IPS-NIHi11 (cell line): ENCODE measurements at regions not wholly inside any gene's neighbourhood (a gene's known extent, or its start where the extent isn't known, plus 50 kb on each side); places are given as distances from the start of the nearest gene placed in this dataset.
A peak's percentile ranks its signal among the peaks of the same experiment; 100 is the strongest.

ENCODE experiments used
- DNase-seq: peaks from one replicate; pipeline ENCODE4 v3.0.0; 2012; ENCODE audit warnings: mixed read lengths, low spot score

- DNase-seq = no peak
Measured at GRCh38 chrX:39602195-39602594, 495.6 kb downstream of the BCOR start.

- DNase-seq = no peak
Measured at GRCh38 chrX:39603230-39603629, 494.5 kb downstream of the BCOR start.

GRCh38 chrX:39605183-39605582 lies 492.6 kb downstream of the BCOR start:
- no peak for DNase-seq

GRCh38 chrX:39605866-39606265 lies 491.9 kb downstream of the BCOR start:
- DNase-seq = no peak

- DNase-seq = no peak
Measured at GRCh38 chrX:39609941-39610340, 487.8 kb downstream of the BCOR start.

- no peak for DNase-seq
Measured at GRCh38 chrX:39611468-39611867, 486.3 kb downstream of the BCOR start.

GRCh38 chrX:39613482-39613995 lies 484.2 kb downstream of the BCOR start:
- peak; percentile 65 for DNase-seq

- DNase-seq = peak; percentile 29
Measured at GRCh38 chrX:39613997-39614679, 483.6 kb downstream of the BCOR start.

- no peak for DNase-seq
Measured at GRCh38 chrX:39614680-39614998, 483.1 kb downstream of the BCOR start.

GRCh38 chrX:39616098-39616729 lies 481.5 kb downstream of the BCOR start:
- no peak for DNase-seq

GRCh38 chrX:39616731-39617130 lies 481.0 kb downstream of the BCOR start:
- DNase-seq = no peak

GRCh38 chrX:39618178-39618577 lies 479.6 kb downstream of the BCOR start:
- DNase-seq = no peak

GRCh38 chrX:39619182-39620009 lies 478.4 kb downstream of the BCOR start:
- no peak for DNase-seq

- DNase-seq = no peak
Measured at GRCh38 chrX:39624166-39624565, 473.6 kb downstream of the BCOR start.

GRCh38 chrX:39625810-39626209 lies 471.9 kb downstream of the BCOR start:
- DNase-seq = no peak

- no peak for DNase-seq
Measured at GRCh38 chrX:39626749-39627148, 471.0 kb downstream of the BCOR start.

GRCh38 chrX:39627257-39627656 lies 470.5 kb downstream of the BCOR start:
- no peak for DNase-seq

GRCh38 chrX:39629001-39629400 lies 468.8 kb downstream of the BCOR start:
- DNase-seq = no peak

GRCh38 chrX:39630344-39630743 lies 467.4 kb downstream of the BCOR start:
- no peak for DNase-seq

- no peak for DNase-seq
Measured at GRCh38 chrX:39631276-39632229, 466.2 kb downstream of the BCOR start.

GRCh38 chrX:39633293-39633692 lies 464.5 kb downstream of the BCOR start:
- no peak for DNase-seq

GRCh38 chrX:39636481-39636880 lies 461.3 kb downstream of the BCOR start:
- no peak for DNase-seq
